Epidermal melanocyte (primary cell): ENCODE measurements at regions not wholly inside any gene's neighbourhood (a gene's known extent, or its start where the extent isn't known, plus 50 kb on each side); places are given as distances from the start of the nearest gene placed in this dataset.

Source experiments
- DNase-seq: peaks from one replicate; pipeline ENCODE4 v3.0.0; 2011; ENCODE audit warnings: low spot score; ENCODE audit not compliant: insufficient read length

- no peak for DNase-seq
Observed at GRCh38 chr3:22933841-22934116, 269.3 kb upstream of the UBE2E2 start.

- no peak for DNase-seq
Observed at GRCh38 chr3:22935040-22935439, 268.1 kb upstream of the UBE2E2 start.

- DNase-seq: no peak
Observed at GRCh38 chr3:22937536-22937935, 265.6 kb upstream of the UBE2E2 start.

DNA sequence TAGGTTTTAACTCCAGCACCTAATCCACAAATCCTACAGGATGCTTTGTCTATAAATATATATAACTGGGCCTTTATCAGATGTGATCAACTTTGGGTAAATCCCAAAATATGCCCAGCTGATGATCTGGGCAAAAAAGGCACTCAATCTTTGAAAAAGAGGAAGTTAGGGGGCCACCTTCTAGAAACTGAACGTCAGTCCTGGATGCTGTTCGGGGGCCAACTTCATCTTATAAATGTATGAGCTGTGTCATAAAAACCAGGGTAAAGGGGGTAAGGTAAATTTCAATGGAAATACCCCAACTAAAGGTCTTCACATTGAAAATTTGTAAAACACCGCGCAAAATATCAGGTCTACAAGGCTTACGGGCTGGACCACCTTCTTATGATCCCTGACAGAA is 264.4 kb upstream of the UBE2E2 start:
- no peak for DNase-seq

DNA sequence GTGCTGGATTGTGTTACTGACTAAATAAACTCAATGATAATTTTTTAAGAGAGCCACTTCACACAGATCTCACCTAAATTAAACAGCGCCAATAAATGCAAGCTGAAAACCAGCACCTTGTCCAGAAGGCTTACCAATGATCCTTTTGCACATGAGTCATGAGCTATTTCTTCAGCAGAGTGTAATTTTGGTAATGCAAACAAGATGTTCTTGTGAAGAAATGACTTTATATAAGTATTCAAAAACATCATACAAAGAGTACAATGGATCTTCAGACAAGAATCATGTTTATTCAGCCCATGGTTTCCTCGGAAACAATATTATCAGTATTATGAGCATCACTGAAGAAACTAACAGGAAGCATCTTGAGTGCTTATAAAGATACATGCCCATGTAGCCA is 263.8 kb upstream of the UBE2E2 start:
- DNase-seq: no peak

GRCh38 chr3:22940285-22940684 is 262.8 kb upstream of the UBE2E2 start:
- no peak for DNase-seq

DNA sequence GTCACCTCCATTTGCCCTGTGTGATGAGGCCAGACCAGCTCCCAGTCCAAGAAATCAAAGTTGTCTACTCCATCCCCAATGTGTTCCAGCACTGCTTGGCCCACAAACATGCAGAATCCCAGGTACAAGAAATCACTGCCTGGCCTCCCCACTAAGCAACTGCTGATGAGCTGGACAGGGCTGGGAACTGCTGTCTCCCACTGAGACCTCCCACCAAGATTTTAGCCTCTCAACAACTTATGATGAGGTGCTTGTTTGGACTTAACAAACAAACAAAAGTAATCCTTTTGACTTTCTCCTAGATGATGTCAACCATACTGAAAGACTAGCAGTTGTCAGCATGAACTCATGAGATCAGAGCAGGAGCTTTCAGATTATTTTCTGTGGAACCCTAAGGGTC is 260.1 kb upstream of the UBE2E2 start:
- no peak for DNase-seq

GRCh38 chr3:22947851-22948250 is 255.3 kb upstream of the UBE2E2 start:
- DNase-seq: no peak

- DNase-seq: no peak
Observed at GRCh38 chr3:22951910-22952309, 251.2 kb upstream of the UBE2E2 start.

GRCh38 chr3:22952860-22953259 is 250.3 kb upstream of the UBE2E2 start:
- no peak for DNase-seq

- no peak for DNase-seq
Observed at GRCh38 chr3:22959593-22959992, 243.5 kb upstream of the UBE2E2 start.

DNA sequence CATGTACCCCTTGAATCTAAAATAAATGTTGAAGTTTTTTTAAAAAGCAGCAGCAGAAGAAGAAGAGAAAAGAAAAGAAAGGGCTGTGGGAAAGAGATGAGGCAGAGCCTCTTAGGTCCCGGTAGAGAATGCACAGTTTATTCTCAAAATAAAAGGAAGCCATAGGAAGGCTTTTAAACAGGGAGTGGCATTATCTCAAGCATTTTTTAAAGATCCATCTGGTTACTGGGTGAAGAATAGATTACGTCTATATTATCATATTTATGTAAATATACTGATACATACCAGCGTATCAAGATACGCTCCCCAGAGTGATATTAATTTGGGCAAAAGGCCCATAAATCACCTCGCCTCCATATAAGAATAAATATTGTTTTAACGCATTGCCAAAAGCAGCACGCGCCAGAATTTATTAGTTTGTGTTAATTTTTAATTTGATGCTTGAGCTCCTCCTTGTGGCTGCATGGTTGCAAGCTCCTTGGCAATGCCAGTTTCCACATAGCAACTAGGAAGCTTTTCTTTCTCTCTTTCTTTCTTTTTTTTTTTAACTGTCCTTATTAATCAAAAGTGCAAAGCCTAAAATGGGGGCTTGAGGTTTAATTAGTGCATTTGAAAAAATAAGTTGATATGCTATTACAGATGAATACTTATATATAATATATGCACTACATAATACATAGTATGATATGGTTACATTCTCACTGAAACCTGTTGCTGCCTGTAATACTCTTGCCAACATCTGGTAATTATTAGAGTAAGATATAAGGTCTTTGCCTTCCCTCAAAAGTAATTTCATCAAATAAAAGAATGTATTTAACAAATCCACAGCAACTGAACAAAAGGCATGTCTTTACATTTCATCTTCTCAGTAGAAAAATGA is 242.8 kb upstream of the UBE2E2 start:
- peak; percentile 42 for DNase-seq

DNA sequence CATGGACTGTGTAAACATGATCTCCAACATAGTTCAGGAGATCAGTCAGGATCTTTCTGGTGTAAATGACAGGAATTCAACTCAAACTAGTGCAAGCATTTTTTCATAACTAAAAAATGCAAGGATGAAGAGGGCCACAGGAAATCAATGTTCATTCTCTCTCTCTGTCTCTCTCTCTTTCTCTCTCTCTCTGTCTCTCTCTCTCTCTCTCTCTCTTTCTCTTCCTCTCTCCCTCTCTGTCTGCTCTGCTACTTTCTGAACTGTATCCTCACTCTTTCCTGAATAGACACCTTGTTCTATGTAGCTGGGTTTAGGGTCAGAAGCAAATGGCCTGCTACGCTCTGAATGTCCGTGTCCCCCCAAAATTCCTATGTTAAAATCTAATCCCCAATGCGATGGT is 240.9 kb upstream of the UBE2E2 start:
- DNase-seq: no peak

- no peak for DNase-seq
Observed at GRCh38 chr3:22966349-22966748, 236.8 kb upstream of the UBE2E2 start.

DNA sequence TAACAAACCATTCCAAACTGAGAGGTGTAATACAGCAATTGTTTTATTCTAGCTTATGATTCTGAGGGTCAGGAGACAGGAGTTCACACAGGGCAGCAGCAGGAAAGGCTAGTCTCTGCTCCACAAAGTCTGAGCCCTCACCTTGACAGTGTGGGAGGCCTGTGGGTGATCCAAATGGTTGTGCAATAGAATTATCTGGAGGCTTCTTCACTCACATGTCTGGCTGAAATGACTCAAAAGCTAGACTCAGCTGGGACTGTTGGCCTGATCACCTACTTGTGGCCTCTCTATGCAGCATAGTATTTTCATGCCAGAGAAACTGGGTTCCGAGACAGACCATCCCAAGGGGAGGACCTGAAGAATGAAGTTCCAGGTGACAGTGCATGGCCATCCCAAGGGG is 233.9 kb upstream of the UBE2E2 start:
- no peak for DNase-seq

- DNase-seq: no peak
Observed at GRCh38 chr3:22971497-22971896, 231.6 kb upstream of the UBE2E2 start.

DNA sequence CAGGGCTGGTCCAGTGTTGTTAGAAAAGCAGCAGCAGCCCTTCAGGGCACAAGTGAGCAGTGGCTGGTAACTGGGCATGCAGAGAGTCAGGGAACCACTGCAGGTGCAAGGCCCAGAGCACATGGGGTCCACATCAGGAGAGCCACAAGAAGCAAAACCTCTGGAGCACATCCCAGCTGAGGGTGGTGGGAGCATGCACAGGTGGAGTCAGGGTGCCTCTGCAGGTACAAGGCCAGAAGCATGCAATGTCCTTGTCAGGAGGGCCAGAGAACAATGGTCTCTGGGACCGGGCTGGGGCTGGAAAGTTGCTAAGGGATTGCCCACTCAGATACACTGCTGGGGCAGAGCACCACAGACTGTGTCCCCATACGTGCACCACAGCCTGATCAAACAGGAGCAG is 226.1 kb upstream of the UBE2E2 start:
- DNase-seq: no peak

GRCh38 chr3:22977650-22978289 is 225.4 kb upstream of the UBE2E2 start:
- no peak for DNase-seq

- no peak for DNase-seq
Observed at GRCh38 chr3:22979581-22979980, 223.5 kb upstream of the UBE2E2 start.

- no peak for DNase-seq
Observed at GRCh38 chr3:22980346-22980745, 222.8 kb upstream of the UBE2E2 start.

DNA sequence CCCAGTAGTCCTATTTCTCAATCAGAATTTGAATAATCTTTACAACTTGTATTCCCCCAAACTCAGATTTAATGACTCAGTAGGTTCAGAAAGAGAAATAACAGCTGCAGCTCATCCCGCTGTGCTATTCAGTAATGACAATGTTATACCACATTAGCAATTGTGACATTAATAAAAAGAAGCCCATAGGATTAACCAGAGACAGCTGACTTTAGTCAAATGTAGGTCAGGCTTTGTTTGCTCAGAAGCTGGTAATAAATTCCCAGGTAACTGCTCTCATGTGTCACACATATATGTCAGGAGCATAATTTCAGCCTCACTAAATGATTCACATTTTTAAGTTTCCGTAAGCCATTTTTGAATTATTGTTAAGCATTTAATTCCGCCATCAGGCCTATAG is 222.0 kb upstream of the UBE2E2 start:
- DNase-seq: no peak

GRCh38 chr3:22981861-22982260 is 221.3 kb upstream of the UBE2E2 start:
- no peak for DNase-seq

GRCh38 chr3:22982981-22983587 is 220.0 kb upstream of the UBE2E2 start:
- no peak for DNase-seq
